Upper lobe of left lung (tissue), 6 donors: ENCODE measurements at regions not wholly inside any gene's neighbourhood (a gene's known extent, or its start where the extent isn't known, plus 50 kb on each side); places are given as distances from the start of the nearest gene placed in this dataset.
"Not testable (repeated sequence)": the region's sequence is repeated elsewhere in the genome, so short reads cannot be mapped to it uniquely, and the experiment has no call there.

ENCODE experiments used
- ATAC-seq, 2 donors: fragments of 200-7000 bp; cut with Tn5 transposase; one replicate each; pipeline ENCODE4 v1.9.1; 2022; ENCODE audit warnings: mild to moderate bottlenecking in 2 of 2, moderate library complexity in 2 of 2; ENCODE audit not compliant: low FRiP score in 2 of 2
- DNase-seq, 2 donors: peaks; one replicate each; pipeline ENCODE4 v3.0.0-alpha.2; 2019 to 2020
- H3K27ac ChIP-seq, 4 donors: fragments of 200-600 bp; sonication (generic); one replicate each; pipeline ENCODE4 v1.5.1; 2016 to 2019
- H3K27me3 ChIP-seq, 4 donors: fragments of 200-600 bp; sonication (generic); one replicate each; pipeline ENCODE4 v1.5.1; 2017 to 2019
- H3K36me3 ChIP-seq, 4 donors: fragments of 200-600 bp; sonication (generic); one replicate each; pipeline ENCODE4 v1.5.1; 2016 to 2019
- H3K4me1 ChIP-seq, 4 donors: fragments of 200-600 bp; sonication (generic); one replicate each; pipeline ENCODE4 v1.5.1; 2018 to 2019
- H3K4me3 ChIP-seq, 4 donors: fragments of 200-600 bp; sonication (generic); one replicate each; pipeline ENCODE4 v1.5.1; 2017 to 2019; ENCODE audit warnings: mild to moderate bottlenecking in 2 of 4, moderate library complexity in 1 of 4
- H3K9me3 ChIP-seq, 4 donors: fragments of 200-600 bp; sonication (generic); one replicate each; pipeline ENCODE4 v1.5.1; 2018 to 2019
- CTCF ChIP-seq, 6 experiments: fragments of 450-650 bp in 4 of 6; fragments of 200-600 bp in 2 of 6; sonication (generic) in 2 of 6; IDR thresholded peaks; one replicate each; pipeline ENCODE4 v1.5.1; 2016 to 2019; ENCODE audit warnings: antibody characterized with exemption in 6 of 6
- POLR2AphosphoS5 ChIP-seq, 2 donors: sonication (generic); formaldehyde crosslinking; IDR thresholded peaks; one replicate each; pipeline ENCODE4 v1.5.1; 2017; ENCODE audit warnings: antibody characterized with exemption in 2 of 2
- WGBS, 2 donors: methylation state at CpG; one replicate each; pipeline ENCODE4 v1.1.5; 2017 to 2018; 5-methylcytosine and 5-hydroxymethylcytosine counted together
- donor health status: DM: no; HTN: no; CAD: no; lungs with moderate emphysema.
- donor health status: DM: no; HTN: yes; CAD: no; lungs with severe emphysema.

- H3K4me1 ChIP-seq, result peaks cover 0 to 12% (median 7%) of the 10 kb centered on the region in 4 donors
- WGBS, 2 donors, result 61 to 65% methylated on average over 7 to 25 of the region's 46 CpGs
- peak; percentile 71 to 80 for ATAC-seq
- TF ChIP-seq CTCF (IDR thresholded peaks at IDR 0.05), result peak in 1 of 6 experiments; percentile 16
- not testable (repeated sequence) for H3K4me3 ChIP-seq, H3K27me3 ChIP-seq, H3K36me3 ChIP-seq, H3K9me3 ChIP-seq
- H3K27ac ChIP-seq, result peak overlapping the region in 2 of 4 donors; percentile 44 to 56
- DNase-seq, result peak in 1 of 2 donors; percentile 86
Observed at GRCh38 chr16:88234421-88235271, 148.1 kb upstream of the ZNF469 start.

- peaks cover 0 to 12% (median 7%) of the 10 kb centered on the region in 4 donors for H3K4me1 ChIP-seq
- ATAC-seq, DNase-seq, H3K27ac ChIP-seq, H3K4me3 ChIP-seq, H3K36me3 ChIP-seq, H3K9me3 ChIP-seq, H3K27me3 ChIP-seq: not testable (repeated sequence)
- 80 to 91% methylated on average over 6 of the region's 6 CpGs for WGBS, 2 donors
Observed at GRCh38 chr16:88235691-88236090, 147.1 kb upstream of the ZNF469 start.

- not testable (repeated sequence) for DNase-seq, H3K9me3 ChIP-seq, ATAC-seq, H3K4me3 ChIP-seq, H3K27me3 ChIP-seq, H3K27ac ChIP-seq, H3K36me3 ChIP-seq
- WGBS, 2 donors, result 48 to 64% methylated on average over 6 to 7 of the region's 9 CpGs
- peaks cover 0 to 12% (median 7%) of the 10 kb centered on the region in 4 donors for H3K4me1 ChIP-seq
Observed at GRCh38 chr16:88236229-88236628, 146.5 kb upstream of the ZNF469 start.

GRCh38 chr16:88237314-88237713 is 145.4 kb upstream of the ZNF469 start:
- not testable (repeated sequence) for H3K27me3 ChIP-seq, ATAC-seq, H3K9me3 ChIP-seq, H3K36me3 ChIP-seq, H3K4me3 ChIP-seq, DNase-seq, H3K27ac ChIP-seq
- peaks cover 0 to 12% (median 7%) of the 10 kb centered on the region in 4 donors for H3K4me1 ChIP-seq
- WGBS, 2 donors, result 96% methylated on average over 3 of the region's 9 CpGs; no CpG with 5 or more reads in 1 of the 2 donors

- peak overlapping the region in 1 of 4 donors; percentile 18 for H3K27ac ChIP-seq
Observed at GRCh38 chr16:88237761-88238415, 144.9 kb upstream of the ZNF469 start.

GRCh38 chr16:88238732-88239274 is 144.0 kb upstream of the ZNF469 start:
- peak; percentile 81 to 85 for ATAC-seq
- H3K27me3 ChIP-seq, H3K4me3 ChIP-seq, H3K9me3 ChIP-seq, H3K36me3 ChIP-seq: not testable (repeated sequence)
- peaks cover 0 to 12% (median 7%) of the 10 kb centered on the region in 4 donors for H3K4me1 ChIP-seq
- TF ChIP-seq POLR2AphosphoS5 (IDR thresholded peaks at IDR 0.05), result peak; percentile 19 to 48
- peak overlapping the region in 1 of 4 donors; percentile 18 for H3K27ac ChIP-seq
- DNase-seq, result peak in 1 of 2 donors; percentile 89
- 35 to 72% methylated on average over 5 of the region's 8 CpGs for WGBS, 2 donors

More at GRCh38 chr16:88237761-88238415, 144.9 kb upstream of the ZNF469 start:
- not testable (repeated sequence) for H3K27me3 ChIP-seq, H3K36me3 ChIP-seq, DNase-seq, H3K4me3 ChIP-seq, ATAC-seq, H3K9me3 ChIP-seq
- peaks cover 0 to 12% (median 7%) of the 10 kb centered on the region in 4 donors for H3K4me1 ChIP-seq
- 71 to 75% methylated on average over 10 of the region's 10 CpGs for WGBS, 2 donors

GRCh38 chr16:88240118-88240517 is 142.6 kb upstream of the ZNF469 start:
- H3K9me3 ChIP-seq, H3K4me3 ChIP-seq, H3K27me3 ChIP-seq, H3K27ac ChIP-seq, DNase-seq, H3K36me3 ChIP-seq: not testable (repeated sequence)
- peak in 1 of 2 donors; percentile 49 for ATAC-seq
- peaks cover 0 to 11% (median 6%) of the 10 kb centered on the region in 4 donors for H3K4me1 ChIP-seq
- WGBS, 2 donors, result 65 to 73% methylated on average over 8 of the region's 8 CpGs

GRCh38 chr16:88240776-88241175 is 142.0 kb upstream of the ZNF469 start:
- H3K4me1 ChIP-seq, ATAC-seq, H3K4me3 ChIP-seq, DNase-seq, H3K27ac ChIP-seq, H3K9me3 ChIP-seq, H3K36me3 ChIP-seq, H3K27me3 ChIP-seq: not testable (repeated sequence)
- 76 to 79% methylated on average over 3 of the region's 11 CpGs for WGBS, 2 donors

GRCh38 chr16:88241404-88242311 is 141.1 kb upstream of the ZNF469 start:
- not testable (repeated sequence) for H3K36me3 ChIP-seq, H3K4me3 ChIP-seq, H3K9me3 ChIP-seq, ATAC-seq, DNase-seq, H3K4me1 ChIP-seq, H3K27ac ChIP-seq, H3K27me3 ChIP-seq
- WGBS, 2 donors, result 69% methylated on average over 10 to 19 of the region's 19 CpGs

GRCh38 chr16:88242312-88243295 is 140.2 kb upstream of the ZNF469 start:
- not testable (repeated sequence) for H3K4me3 ChIP-seq, H3K4me1 ChIP-seq, H3K27me3 ChIP-seq, DNase-seq, H3K36me3 ChIP-seq, H3K9me3 ChIP-seq
- whole genome bisulfite sequencing, 2 donors, result 70 to 76% methylated on average over 15 to 17 of the region's 18 CpGs
- ATAC-seq, result peak in 1 of 2 donors; percentile 48
- peak overlapping the region in 1 of 4 donors; percentile 35 for H3K27ac ChIP-seq
